IgD-negative memory B cell (primary cell): ENCODE measurements at regions not wholly inside any gene's neighbourhood (a gene's known extent, or its start where the extent isn't known, plus 50 kb on each side); places are given as distances from the start of the nearest gene placed in this dataset.
A peak's percentile ranks its signal among the peaks of the same experiment; 100 is the strongest.
"Not testable (repeated sequence)": the region's sequence is repeated elsewhere in the genome, so short reads cannot be mapped to it uniquely, and the experiment has no call there.

Experiments used
- H3K27ac Mint-ChIP-seq, 3 donors: one replicate each; pipeline ENCODE4 v1.8.0; 2020 to 2022; ENCODE audit warnings: mild to moderate bottlenecking in 3 of 3, mixed read lengths in 3 of 3, moderate library complexity in 1 of 3
- H3K27me3 Mint-ChIP-seq: one replicate; pipeline ENCODE4 v1.8.0; 2021; ENCODE audit warnings: mixed read lengths
- H3K36me3 Mint-ChIP-seq: one replicate; pipeline ENCODE4 v1.8.0; 2020; ENCODE audit warnings: mild to moderate bottlenecking, mixed read lengths
- H3K4me1 Mint-ChIP-seq, 3 donors: one replicate each; pipeline ENCODE4 v1.8.0; 2020 to 2022; ENCODE audit warnings: mixed read lengths in 3 of 3, mild to moderate bottlenecking in 1 of 3
- H3K4me3 Mint-ChIP-seq, 4 donors: one replicate each; pipeline ENCODE4 v1.8.0; 2020 to 2022; ENCODE audit warnings: mild to moderate bottlenecking in 4 of 4, mixed read lengths in 4 of 4, moderate library complexity in 3 of 4
- H3K9me3 Mint-ChIP-seq, 3 donors: one replicate each; pipeline ENCODE4 v1.8.0; 2020 to 2021; ENCODE audit warnings: mixed read lengths in 3 of 3, mild to moderate bottlenecking in 1 of 3

- Mint-ChIP-seq H3K27me3 (peaks cover 3% of the 10 kb centered on the region), H3K4me1 (peaks cover 12 to 24% (median 14%) of the 10 kb centered on the region in 3 donors), H3K36me3 (no peaks in the 10 kb centered on the region), H3K27ac (no peak overlapping the region), H3K9me3 (no peaks in the 10 kb centered on the region), H3K4me3 (peak overlapping the region; percentile 25 to 75 (median 46))
Observed at GRCh38 chr6:12608016-12608860, 108.3 kb upstream of the PHACTR1 start.

GRCh38 chr6:12608874-12609273 lies 107.7 kb upstream of the PHACTR1 start:
- Mint-ChIP-seq H3K4me1 (peaks cover 9 to 22% (median 10%) of the 10 kb centered on the region in 3 donors), H3K36me3 (no peaks in the 10 kb centered on the region), H3K27ac (no peak overlapping the region), H3K9me3 (no peaks in the 10 kb centered on the region), H3K4me3 (peak overlapping the region in 1 of 4 donors; percentile 14), H3K27me3 (peaks cover 3% of the 10 kb centered on the region)

GRCh38 chr6:12609751-12610150 lies 106.8 kb upstream of the PHACTR1 start:
- no peaks in the 10 kb centered on the region for H3K36me3 Mint-ChIP-seq
- no peaks in the 10 kb centered on the region for H3K9me3 Mint-ChIP-seq
- no peak overlapping the region for H3K4me3 Mint-ChIP-seq
- peaks cover 3% of the 10 kb centered on the region for H3K27me3 Mint-ChIP-seq
- H3K4me1 Mint-ChIP-seq = peaks cover 9 to 22% (median 10%) of the 10 kb centered on the region in 3 donors
- no peak overlapping the region for H3K27ac Mint-ChIP-seq

- Mint-ChIP-seq H3K4me3 (no peak overlapping the region), H3K27ac (no peak overlapping the region), H3K4me1 (peaks cover 6 to 18% (median 9%) of the 10 kb centered on the region in 3 donors), H3K36me3 (no peaks in the 10 kb centered on the region), H3K9me3 (no peaks in the 10 kb centered on the region), H3K27me3 (peaks cover 3% of the 10 kb centered on the region)
Observed at GRCh38 chr6:12610862-12611261, 105.7 kb upstream of the PHACTR1 start.

GRCh38 chr6:12613811-12614210 lies 102.8 kb upstream of the PHACTR1 start:
- peaks cover 0 to 2% (median under 1%) of the 10 kb centered on the region in 3 donors for H3K4me1 Mint-ChIP-seq
- no peak overlapping the region for H3K27ac Mint-ChIP-seq
- no peak overlapping the region for H3K4me3 Mint-ChIP-seq
- no peaks in the 10 kb centered on the region for H3K36me3 Mint-ChIP-seq
- H3K9me3 Mint-ChIP-seq = no peaks in the 10 kb centered on the region
- peaks cover 3% of the 10 kb centered on the region for H3K27me3 Mint-ChIP-seq

- no peaks in the 10 kb centered on the region for H3K9me3 Mint-ChIP-seq
- H3K27me3 Mint-ChIP-seq = peaks cover 2% of the 10 kb centered on the region
- H3K4me3 Mint-ChIP-seq = no peak overlapping the region
- H3K4me1 Mint-ChIP-seq = no peaks in the 10 kb centered on the region
- no peaks in the 10 kb centered on the region for H3K36me3 Mint-ChIP-seq
- H3K27ac Mint-ChIP-seq = no peak overlapping the region
Observed at GRCh38 chr6:12614456-12614855, 102.1 kb upstream of the PHACTR1 start.

- Mint-ChIP-seq H3K4me1 (peaks cover 10 to 11% (median 11%) of the 10 kb centered on the region in 3 donors), H3K27me3 (peaks cover 4% of the 10 kb centered on the region), H3K4me3 (no peak overlapping the region), H3K27ac (no peak overlapping the region), H3K36me3 (no peaks in the 10 kb centered on the region), H3K9me3 (peaks cover 0 to 3% (median 0%) of the 10 kb centered on the region in 3 donors)
Observed at GRCh38 chr6:12618296-12618695, 98.3 kb upstream of the PHACTR1 start.

- H3K27me3 Mint-ChIP-seq = peaks cover 4% of the 10 kb centered on the region
- no peak overlapping the region for H3K4me3 Mint-ChIP-seq
- no peaks in the 10 kb centered on the region for H3K36me3 Mint-ChIP-seq
- H3K4me1 Mint-ChIP-seq = peaks cover 10 to 11% (median 11%) of the 10 kb centered on the region in 3 donors
- peaks cover 0 to 3% (median 2%) of the 10 kb centered on the region in 3 donors for H3K9me3 Mint-ChIP-seq
- H3K27ac Mint-ChIP-seq = no peak overlapping the region
Observed at GRCh38 chr6:12621754-12622153, 94.8 kb upstream of the PHACTR1 start.

GRCh38 chr6:12622566-12622965 lies 94.0 kb upstream of the PHACTR1 start:
- no peak overlapping the region for H3K27ac Mint-ChIP-seq
- H3K4me3 Mint-ChIP-seq = no peak overlapping the region
- peaks cover 0 to 3% (median 2%) of the 10 kb centered on the region in 3 donors for H3K9me3 Mint-ChIP-seq
- H3K4me1 Mint-ChIP-seq = peaks cover 10 to 11% (median 11%) of the 10 kb centered on the region in 3 donors
- no peaks in the 10 kb centered on the region for H3K36me3 Mint-ChIP-seq
- H3K27me3 Mint-ChIP-seq = peaks cover 2% of the 10 kb centered on the region

- Mint-ChIP-seq H3K4me3 (no peak overlapping the region), H3K27me3 (peaks cover 2% of the 10 kb centered on the region)
Observed at GRCh38 chr6:12624142-12624837, 92.3 kb upstream of the PHACTR1 start.

GRCh38 chr6:12627053-12627452 lies 89.5 kb upstream of the PHACTR1 start:
- Mint-ChIP-seq H3K9me3 (peaks cover 0 to 2% (median 0%) of the 10 kb centered on the region in 3 donors), H3K27ac (no peak overlapping the region), H3K36me3 (no peaks in the 10 kb centered on the region), H3K4me3 (no peak overlapping the region), H3K4me1 (peaks cover 0 to 2% (median 0%) of the 10 kb centered on the region in 3 donors), H3K27me3 (peaks cover 2% of the 10 kb centered on the region)

More at GRCh38 chr6:12624142-12624837, 92.3 kb upstream of the PHACTR1 start:
- peaks cover 0 to 3% (median 2%) of the 10 kb centered on the region in 3 donors for H3K9me3 Mint-ChIP-seq
- H3K4me1 Mint-ChIP-seq = peaks cover 10 to 11% (median 11%) of the 10 kb centered on the region in 3 donors
- H3K36me3 Mint-ChIP-seq = no peaks in the 10 kb centered on the region
- H3K27ac Mint-ChIP-seq = no peak overlapping the region

GRCh38 chr6:12628327-12628726 lies 88.2 kb upstream of the PHACTR1 start:
- Mint-ChIP-seq H3K9me3 (peaks cover 0 to 2% (median 0%) of the 10 kb centered on the region in 3 donors), H3K27me3 (no peaks in the 10 kb centered on the region), H3K4me1 (no peaks in the 10 kb centered on the region), H3K36me3 (no peaks in the 10 kb centered on the region), H3K4me3 (no peak overlapping the region), H3K27ac (no peak overlapping the region)

GRCh38 chr6:12633746-12634145 lies 82.8 kb upstream of the PHACTR1 start:
- peaks cover 13% of the 10 kb centered on the region for H3K27me3 Mint-ChIP-seq
- H3K4me3 Mint-ChIP-seq, H3K36me3 Mint-ChIP-seq, H3K27ac Mint-ChIP-seq, H3K4me1 Mint-ChIP-seq, H3K9me3 Mint-ChIP-seq: not testable (repeated sequence)

- Mint-ChIP-seq H3K4me3 (no peak overlapping the region), H3K36me3 (peaks cover 6% of the 10 kb centered on the region)
Observed at GRCh38 chr6:12635375-12635774, 81.2 kb upstream of the PHACTR1 start.

GRCh38 chr6:12635813-12636212 lies 80.8 kb upstream of the PHACTR1 start:
- Mint-ChIP-seq H3K27me3 (peaks cover 13% of the 10 kb centered on the region), H3K36me3 (peaks cover 6% of the 10 kb centered on the region), H3K9me3 (peaks cover 4 to 12% (median 5%) of the 10 kb centered on the region in 3 donors), H3K4me1 (peaks cover 0 to 5% (median 0%) of the 10 kb centered on the region in 3 donors), H3K4me3 (no peak overlapping the region), H3K27ac (no peak overlapping the region)

More at GRCh38 chr6:12635375-12635774, 81.2 kb upstream of the PHACTR1 start:
- Mint-ChIP-seq H3K27ac (no peak overlapping the region), H3K4me1 (peaks cover 0 to 5% (median 0%) of the 10 kb centered on the region in 3 donors), H3K9me3 (peaks cover 1 to 8% (median 3%) of the 10 kb centered on the region in 3 donors), H3K27me3 (peaks cover 13% of the 10 kb centered on the region)
